HG02840 (cell line): ENCODE measurements at regions not wholly inside any gene's neighbourhood (a gene's known extent, or its start where the extent isn't known, plus 50 kb on each side); places are given as distances from the start of the nearest gene placed in this dataset.

Experiments used
- ATAC-seq: cut with Tn5 transposase; IDR thresholded peaks from one replicate; pipeline ENCODE4 v1.9.1; 2021; ENCODE audit warnings: mild to moderate bottlenecking, moderate library complexity, moderate number of reproducible peaks; ENCODE audit not compliant: unreplicated experiment, low FRiP score

GRCh38 chr4:135120195-135120594, 918.6 kb upstream of the PABPC4L start:
- no peak for ATAC-seq

GRCh38 chr4:135114079-135114478, 912.5 kb upstream of the PABPC4L start:
- ATAC-seq, result no peak

GRCh38 chr4:135098061-135098460, 896.5 kb upstream of the PABPC4L start:
- ATAC-seq, result no peak

GRCh38 chr4:135073389-135073788, 871.8 kb upstream of the PABPC4L start:
- ATAC-seq, result no peak

- ATAC-seq, result no peak
Observed at GRCh38 chr4:135072553-135072952, 871.0 kb upstream of the PABPC4L start.

- no peak for ATAC-seq
Observed at GRCh38 chr4:135065366-135065765, 863.8 kb upstream of the PABPC4L start.

GRCh38 chr4:135050086-135050717, 848.6 kb upstream of the PABPC4L start:
- ATAC-seq, result no peak

- no peak for ATAC-seq
Observed at GRCh38 chr4:135032670-135033069, 831.1 kb upstream of the PABPC4L start.

- no peak for ATAC-seq
Observed at GRCh38 chr4:135015771-135016170, 814.2 kb upstream of the PABPC4L start.

GRCh38 chr4:135007400-135007799, 805.8 kb upstream of the PABPC4L start:
- ATAC-seq, result no peak

- ATAC-seq, result no peak
Observed at GRCh38 chr4:134999169-134999568, 797.6 kb upstream of the PABPC4L start.

- ATAC-seq, result no peak
Observed at GRCh38 chr4:134961963-134962362, 760.4 kb upstream of the PABPC4L start.

GRCh38 chr4:134958862-134959261, 757.3 kb upstream of the PABPC4L start:
- ATAC-seq, result no peak

- ATAC-seq, result no peak
Observed at GRCh38 chr4:134955059-134955458, 753.5 kb upstream of the PABPC4L start.

- no peak for ATAC-seq
Observed at GRCh38 chr4:134952775-134953174, 751.2 kb upstream of the PABPC4L start.

- no peak for ATAC-seq
Observed at GRCh38 chr4:134952305-134952704, 750.7 kb upstream of the PABPC4L start.

- no peak for ATAC-seq
Observed at GRCh38 chr4:134948110-134948642, 746.6 kb upstream of the PABPC4L start.

GRCh38 chr4:134944115-134944514, 742.5 kb upstream of the PABPC4L start:
- no peak for ATAC-seq

- ATAC-seq, result no peak
Observed at GRCh38 chr4:134936014-134936413, 734.4 kb upstream of the PABPC4L start.

- ATAC-seq, result no peak
Observed at GRCh38 chr4:134935320-134935719, 733.7 kb upstream of the PABPC4L start.

- no peak for ATAC-seq
Observed at GRCh38 chr4:134934036-134934808, 732.6 kb upstream of the PABPC4L start.

GRCh38 chr4:134915355-134915754, 713.8 kb upstream of the PABPC4L start:
- ATAC-seq, result no peak
